Stomach (tissue), 4 donors: ENCODE measurements at regions not wholly inside any gene's neighbourhood (a gene's known extent, or its start where the extent isn't known, plus 50 kb on each side); places are given as distances from the start of the nearest gene placed in this dataset.

Experiments
- EP300 ChIP-seq: sonication (generic); formaldehyde crosslinking; IDR thresholded peaks from one replicate; pipeline ENCODE4 v1.6.1; 2017; ENCODE audit warnings: antibody characterized with exemption
- POLR2AphosphoS5 ChIP-seq, 3 donors: sonication (generic); formaldehyde crosslinking; IDR thresholded peaks; one replicate each; pipeline ENCODE4 v1.6.1; 2016; ENCODE audit warnings: antibody characterized with exemption in 3 of 3
- TF ChIP-seq, protein P1 (sequence below), 7 experiments: fragments of 450-650 bp in 4 of 7; fragments of 200-600 bp in 3 of 7; sonication (generic) in 3 of 7; IDR thresholded peaks; one replicate each; pipeline ENCODE4 v1.5.1; 2016 to 2019; ENCODE audit warnings: antibody characterized with exemption in 7 of 7, control low read depth in 2 of 7, mild to moderate bottlenecking in 1 of 7

DNA sequence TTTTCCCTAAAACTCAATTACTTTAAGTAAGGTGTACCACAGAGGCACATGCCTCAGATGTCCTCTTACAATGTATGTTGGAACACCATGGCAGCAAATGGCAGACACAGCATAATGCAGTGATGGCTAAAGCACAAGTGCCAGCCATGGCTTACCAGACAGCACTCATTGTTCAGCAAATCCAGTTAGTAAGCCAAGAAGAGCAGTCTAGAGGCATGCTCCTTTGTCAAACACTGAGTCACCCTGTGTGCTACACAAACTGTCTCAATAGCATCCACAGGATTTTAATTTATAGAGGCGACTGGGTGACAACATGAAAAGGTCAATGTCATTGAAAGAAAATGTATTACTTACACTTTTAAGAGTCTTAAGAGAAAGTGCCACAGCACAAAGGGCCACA is 140.6 kb downstream of the KCNA4 start:
- TF ChIP-seq, protein P1, sequence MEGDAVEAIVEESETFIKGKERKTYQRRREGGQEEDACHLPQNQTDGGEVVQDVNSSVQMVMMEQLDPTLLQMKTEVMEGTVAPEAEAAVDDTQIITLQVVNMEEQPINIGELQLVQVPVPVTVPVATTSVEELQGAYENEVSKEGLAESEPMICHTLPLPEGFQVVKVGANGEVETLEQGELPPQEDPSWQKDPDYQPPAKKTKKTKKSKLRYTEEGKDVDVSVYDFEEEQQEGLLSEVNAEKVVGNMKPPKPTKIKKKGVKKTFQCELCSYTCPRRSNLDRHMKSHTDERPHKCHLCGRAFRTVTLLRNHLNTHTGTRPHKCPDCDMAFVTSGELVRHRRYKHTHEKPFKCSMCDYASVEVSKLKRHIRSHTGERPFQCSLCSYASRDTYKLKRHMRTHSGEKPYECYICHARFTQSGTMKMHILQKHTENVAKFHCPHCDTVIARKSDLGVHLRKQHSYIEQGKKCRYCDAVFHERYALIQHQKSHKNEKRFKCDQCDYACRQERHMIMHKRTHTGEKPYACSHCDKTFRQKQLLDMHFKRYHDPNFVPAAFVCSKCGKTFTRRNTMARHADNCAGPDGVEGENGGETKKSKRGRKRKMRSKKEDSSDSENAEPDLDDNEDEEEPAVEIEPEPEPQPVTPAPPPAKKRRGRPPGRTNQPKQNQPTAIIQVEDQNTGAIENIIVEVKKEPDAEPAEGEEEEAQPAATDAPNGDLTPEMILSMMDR (IDR thresholded peaks at IDR 0.05) = no peak
- TF ChIP-seq POLR2AphosphoS5 (IDR thresholded peaks at IDR 0.05) (no peak), EP300 (no peak)
